K562 (cell line): ENCODE measurements at regions not wholly inside any gene's neighbourhood (a gene's known extent, or its start where the extent isn't known, plus 50 kb on each side); places are given as distances from the start of the nearest gene placed in this dataset.

Experiments
- ARNT ChIP-seq, 2 experiments: fragments of 450-650 bp; IDR thresholded peaks; 2 replicates each; pipeline ENCODE4 v1.6.1; 2016; ENCODE audit warnings: mild to moderate bottlenecking in 1 of 2
- ZBTB7A ChIP-seq: IDR thresholded peaks from 2 replicates; pipeline ENCODE4 v1.6.1; 2011; ENCODE audit warnings: low read depth, mild to moderate bottlenecking, low read length, moderate library complexity, borderline replicate concordance; ENCODE audit not compliant: control insufficient read depth
- ZNF445 ChIP-seq: fragments of 250-450 bp; sonication (Bioruptor Pico); IDR thresholded peaks from 2 replicates; pipeline ENCODE4 v1.4.0; 2020; ENCODE audit warnings: low read depth, mild to moderate bottlenecking, moderate library complexity

GRCh38 chr2:238593678-238594077 lies 167.0 kb downstream of the ASB1 start:
- TF ChIP-seq ARNT (IDR thresholded peaks at IDR 0.05) (no peak), ZNF445 (CRISPR knock-in tag) (no peak), ZBTB7A (no peak)
